SK-N-MC (cell line): ENCODE measurements at regions not wholly inside any gene's neighbourhood (a gene's known extent, or its start where the extent isn't known, plus 50 kb on each side); places are given as distances from the start of the nearest gene placed in this dataset.
"Not testable (repeated sequence)": the region's sequence is repeated elsewhere in the genome, so short reads cannot be mapped to it uniquely, and the experiment has no call there.

Experiments used
- EZH2 ChIP-seq: fragments of 200-600 bp; sonication (generic); IDR thresholded peaks from one replicate; pipeline ENCODE4 v1.6.1; 2017; ENCODE audit warnings: antibody characterized with exemption
- FOXP2 ChIP-seq: optimal IDR thresholded peaks from 2 replicates; pipeline ENCODE3; 2011; ENCODE audit warnings: mild to moderate bottlenecking, moderate library complexity; ENCODE audit not compliant: insufficient read depth; ENCODE audit errors: extremely low read length, control extremely low read depth
- POLR2AphosphoS5 ChIP-seq: IDR thresholded peaks from 2 replicates; pipeline ENCODE4 v1.6.1; 2012; ENCODE audit warnings: mild to moderate bottlenecking, low read depth, low read length, borderline replicate concordance

- not testable (repeated sequence) for TF ChIP-seq POLR2AphosphoS5, EZH2, FOXP2
These were observed 632.7 kb downstream of the GALC start for GRCh38 chr14:87360246-87360645.
